SK-N-MC (cell line): ENCODE measurements at regions not wholly inside any gene's neighbourhood (a gene's known extent, or its start where the extent isn't known, plus 50 kb on each side); places are given as distances from the start of the nearest gene placed in this dataset.

Experiments
- EZH2 ChIP-seq: fragments of 200-600 bp; sonication (generic); IDR thresholded peaks from one replicate; pipeline ENCODE4 v1.6.1; 2017; ENCODE audit warnings: antibody characterized with exemption
- FOXP2 ChIP-seq: optimal IDR thresholded peaks from 2 replicates; pipeline ENCODE3; 2011; ENCODE audit warnings: mild to moderate bottlenecking, moderate library complexity; ENCODE audit not compliant: insufficient read depth; ENCODE audit errors: extremely low read length, control extremely low read depth
- POLR2AphosphoS5 ChIP-seq: IDR thresholded peaks from 2 replicates; pipeline ENCODE4 v1.6.1; 2012; ENCODE audit warnings: mild to moderate bottlenecking, low read depth, low read length, borderline replicate concordance

GRCh38 chr5:103463261-103463660, 99.3 kb downstream of the NUDT12 start:
- TF ChIP-seq EZH2 (no peak), FOXP2 (no peak), POLR2AphosphoS5 (no peak)
